B cell (primary cell): ENCODE measurements at regions not wholly inside any gene's neighbourhood (a gene's known extent, or its start where the extent isn't known, plus 50 kb on each side); places are given as distances from the start of the nearest gene placed in this dataset.

ENCODE experiments used
- EZH2 ChIP-seq: IDR thresholded peaks from 2 replicates; pipeline ENCODE4 v1.6.1; 2012; ENCODE audit warnings: borderline replicate concordance, low read depth, mild to moderate bottlenecking, moderate library complexity, low read length; ENCODE audit not compliant: insufficient read depth, poor library complexity, severe bottlenecking
- TF ChIP-seq, protein P1 (sequence below): fragments of 200-600 bp; IDR thresholded peaks from one replicate; pipeline ENCODE4 v1.8.0; 2022; ENCODE audit warnings: antibody characterized with exemption, mild to moderate bottlenecking

DNA sequence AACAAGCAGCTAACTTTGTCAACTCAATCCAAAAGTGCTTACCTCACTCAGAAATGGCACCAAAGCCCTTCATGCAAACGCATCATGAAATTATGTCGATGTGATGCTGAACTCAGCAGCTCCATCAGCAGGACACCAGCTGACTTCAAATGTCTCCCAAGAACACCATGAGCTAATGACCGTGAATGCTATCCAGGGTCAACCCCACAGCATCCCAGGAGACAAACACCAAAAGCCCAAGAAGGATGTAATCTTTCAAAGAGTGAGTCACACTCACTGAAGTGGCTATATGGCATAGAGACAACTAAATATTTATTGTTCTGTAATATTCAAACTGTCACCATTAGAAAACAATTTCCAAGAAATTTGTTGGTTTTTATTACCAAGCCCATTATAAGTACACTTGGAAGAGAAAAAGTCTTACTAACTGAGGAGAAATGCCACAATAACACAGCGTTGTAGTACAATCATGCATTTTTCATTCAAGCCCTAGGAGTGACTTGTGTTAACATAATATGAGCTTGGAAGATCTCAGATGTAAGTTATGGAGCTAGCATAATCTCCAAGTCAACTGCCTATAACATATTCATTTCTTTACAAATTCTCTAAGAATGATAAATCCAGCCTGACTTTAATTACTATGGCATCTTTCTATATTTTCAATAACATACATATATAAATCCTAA is 165.0 kb upstream of the CCDC68 start:
- TF ChIP-seq, protein P1, sequence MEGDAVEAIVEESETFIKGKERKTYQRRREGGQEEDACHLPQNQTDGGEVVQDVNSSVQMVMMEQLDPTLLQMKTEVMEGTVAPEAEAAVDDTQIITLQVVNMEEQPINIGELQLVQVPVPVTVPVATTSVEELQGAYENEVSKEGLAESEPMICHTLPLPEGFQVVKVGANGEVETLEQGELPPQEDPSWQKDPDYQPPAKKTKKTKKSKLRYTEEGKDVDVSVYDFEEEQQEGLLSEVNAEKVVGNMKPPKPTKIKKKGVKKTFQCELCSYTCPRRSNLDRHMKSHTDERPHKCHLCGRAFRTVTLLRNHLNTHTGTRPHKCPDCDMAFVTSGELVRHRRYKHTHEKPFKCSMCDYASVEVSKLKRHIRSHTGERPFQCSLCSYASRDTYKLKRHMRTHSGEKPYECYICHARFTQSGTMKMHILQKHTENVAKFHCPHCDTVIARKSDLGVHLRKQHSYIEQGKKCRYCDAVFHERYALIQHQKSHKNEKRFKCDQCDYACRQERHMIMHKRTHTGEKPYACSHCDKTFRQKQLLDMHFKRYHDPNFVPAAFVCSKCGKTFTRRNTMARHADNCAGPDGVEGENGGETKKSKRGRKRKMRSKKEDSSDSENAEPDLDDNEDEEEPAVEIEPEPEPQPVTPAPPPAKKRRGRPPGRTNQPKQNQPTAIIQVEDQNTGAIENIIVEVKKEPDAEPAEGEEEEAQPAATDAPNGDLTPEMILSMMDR = no peak
- TF ChIP-seq EZH2 = no peak
